Suprapubic skin (tissue), 4 donors: ENCODE measurements at regions not wholly inside any gene's neighbourhood (a gene's known extent, or its start where the extent isn't known, plus 50 kb on each side); places are given as distances from the start of the nearest gene placed in this dataset.

Source experiments
- EP300 ChIP-seq: sonication (generic); formaldehyde crosslinking; IDR thresholded peaks from one replicate; pipeline ENCODE4 v1.6.1; 2017; ENCODE audit warnings: antibody characterized with exemption
- POLR2A ChIP-seq, 2 donors: fragments of 450-650 bp; IDR thresholded peaks; one replicate each; pipeline ENCODE4 v1.6.1; 2017; ENCODE audit warnings: antibody characterized with exemption in 2 of 2, mild to moderate bottlenecking in 2 of 2, moderate library complexity in 2 of 2
- POLR2AphosphoS5 ChIP-seq, 3 donors: sonication (generic); formaldehyde crosslinking; IDR thresholded peaks; one replicate each; pipeline ENCODE4 v1.6.1; 2017; ENCODE audit warnings: antibody characterized with exemption in 3 of 3
- TF ChIP-seq, protein P1 (sequence below), 2 donors: fragments of 200-600 bp in 1 of 2; fragments of 450-650 bp in 1 of 2; sonication (generic) in 1 of 2; IDR thresholded peaks; one replicate each; pipeline ENCODE4 v1.5.1; 2016 to 2019; ENCODE audit warnings: antibody characterized with exemption in 2 of 2, mild to moderate bottlenecking in 1 of 2, moderate library complexity in 1 of 2

DNA sequence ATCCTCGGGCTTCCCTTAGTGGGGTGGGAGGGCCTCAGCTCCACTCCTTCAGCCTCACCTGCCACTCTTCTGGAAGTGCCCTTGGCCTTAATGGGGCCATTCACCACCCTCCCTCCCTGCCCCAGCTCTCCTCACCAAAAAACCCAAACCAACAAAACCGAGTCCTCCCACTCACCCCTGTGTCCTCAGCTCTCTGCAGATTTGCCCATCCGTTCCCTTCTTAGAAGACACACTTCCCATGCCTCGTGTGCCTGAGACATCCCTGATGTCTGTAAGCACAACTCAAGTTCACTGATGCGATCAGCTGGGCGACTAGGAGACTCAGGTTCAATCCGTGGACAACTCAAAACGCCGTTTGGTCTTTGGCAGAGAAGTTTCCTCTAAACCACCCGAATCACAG lies 839.2 kb downstream of the TBC1D22A start:
- TF ChIP-seq, protein P1, sequence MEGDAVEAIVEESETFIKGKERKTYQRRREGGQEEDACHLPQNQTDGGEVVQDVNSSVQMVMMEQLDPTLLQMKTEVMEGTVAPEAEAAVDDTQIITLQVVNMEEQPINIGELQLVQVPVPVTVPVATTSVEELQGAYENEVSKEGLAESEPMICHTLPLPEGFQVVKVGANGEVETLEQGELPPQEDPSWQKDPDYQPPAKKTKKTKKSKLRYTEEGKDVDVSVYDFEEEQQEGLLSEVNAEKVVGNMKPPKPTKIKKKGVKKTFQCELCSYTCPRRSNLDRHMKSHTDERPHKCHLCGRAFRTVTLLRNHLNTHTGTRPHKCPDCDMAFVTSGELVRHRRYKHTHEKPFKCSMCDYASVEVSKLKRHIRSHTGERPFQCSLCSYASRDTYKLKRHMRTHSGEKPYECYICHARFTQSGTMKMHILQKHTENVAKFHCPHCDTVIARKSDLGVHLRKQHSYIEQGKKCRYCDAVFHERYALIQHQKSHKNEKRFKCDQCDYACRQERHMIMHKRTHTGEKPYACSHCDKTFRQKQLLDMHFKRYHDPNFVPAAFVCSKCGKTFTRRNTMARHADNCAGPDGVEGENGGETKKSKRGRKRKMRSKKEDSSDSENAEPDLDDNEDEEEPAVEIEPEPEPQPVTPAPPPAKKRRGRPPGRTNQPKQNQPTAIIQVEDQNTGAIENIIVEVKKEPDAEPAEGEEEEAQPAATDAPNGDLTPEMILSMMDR (IDR thresholded peaks at IDR 0.05) = no peak
- TF ChIP-seq EP300 (no peak), POLR2AphosphoS5 (IDR thresholded peaks at IDR 0.05) (no peak), POLR2A (IDR thresholded peaks at IDR 0.05) (no peak)
